ENCODE measurements at regions not wholly inside any gene's neighbourhood (a gene's known extent, or its start where the extent isn't known, plus 50 kb on each side); places are given as distances from the start of the nearest gene placed in this dataset.
"Not testable (repeated sequence)": the region's sequence is repeated elsewhere in the genome, so short reads cannot be mapped to it uniquely, and the experiment has no call there.

GRCh38 chr15:95041297-95041696, 809.9 kb downstream of the MCTP2 start:
- no peak for DNase-seq
- H3K9me2 ChIP-seq (replicated peaks; ENCODE audit: insufficient read depth, low read length): no peaks in the 10 kb centered on the region
- H3F3A ChIP-seq (ENCODE audit: insufficient read depth, low read length): no peaks in the 10 kb centered on the region
- H3K9me3 ChIP-seq (replicated peaks; ENCODE audit: insufficient read depth, low read length): no peaks in the 10 kb centered on the region
- TF ChIP-seq EZH2 (optimal IDR thresholded peaks at IDR 0.05; ENCODE audit: low read depth, low read length) (no peak), EZH2phosphoT487 (IDR thresholded peaks at IDR 0.05; ENCODE audit: low read length) (no peak)
- TF ChIP-seq, protein P1, sequence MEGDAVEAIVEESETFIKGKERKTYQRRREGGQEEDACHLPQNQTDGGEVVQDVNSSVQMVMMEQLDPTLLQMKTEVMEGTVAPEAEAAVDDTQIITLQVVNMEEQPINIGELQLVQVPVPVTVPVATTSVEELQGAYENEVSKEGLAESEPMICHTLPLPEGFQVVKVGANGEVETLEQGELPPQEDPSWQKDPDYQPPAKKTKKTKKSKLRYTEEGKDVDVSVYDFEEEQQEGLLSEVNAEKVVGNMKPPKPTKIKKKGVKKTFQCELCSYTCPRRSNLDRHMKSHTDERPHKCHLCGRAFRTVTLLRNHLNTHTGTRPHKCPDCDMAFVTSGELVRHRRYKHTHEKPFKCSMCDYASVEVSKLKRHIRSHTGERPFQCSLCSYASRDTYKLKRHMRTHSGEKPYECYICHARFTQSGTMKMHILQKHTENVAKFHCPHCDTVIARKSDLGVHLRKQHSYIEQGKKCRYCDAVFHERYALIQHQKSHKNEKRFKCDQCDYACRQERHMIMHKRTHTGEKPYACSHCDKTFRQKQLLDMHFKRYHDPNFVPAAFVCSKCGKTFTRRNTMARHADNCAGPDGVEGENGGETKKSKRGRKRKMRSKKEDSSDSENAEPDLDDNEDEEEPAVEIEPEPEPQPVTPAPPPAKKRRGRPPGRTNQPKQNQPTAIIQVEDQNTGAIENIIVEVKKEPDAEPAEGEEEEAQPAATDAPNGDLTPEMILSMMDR (IDR thresholded peaks at IDR 0.05; ENCODE audit: low read length): no peak
- no peaks in the 10 kb centered on the region for H3K27me3 ChIP-seq (replicated peaks; ENCODE audit: insufficient read depth, low read length)
- no peak overlapping the region for H3K4me2 ChIP-seq (ENCODE audit: low read depth, low read length)
- no peak overlapping the region for H2AFZ ChIP-seq (ENCODE audit: low read length)
- no peaks in the 10 kb centered on the region for H3K4me1 ChIP-seq (ENCODE audit: low read length)
- H3K36me3 ChIP-seq (replicated peaks; ENCODE audit: insufficient read depth, low read length): no peaks in the 10 kb centered on the region
- no peak overlapping the region for H3K27ac ChIP-seq (ENCODE audit: low read length)
- no peak overlapping the region for H3K4me3 ChIP-seq (ENCODE audit: low read length)
- no peak overlapping the region for H3K9ac ChIP-seq (ENCODE audit: low read length)
- H3K79me2 ChIP-seq (ENCODE audit: low read length): no peaks in the 10 kb centered on the region
- H4K20me1 ChIP-seq (ENCODE audit: insufficient read depth, low read length): no peaks in the 10 kb centered on the region

GRCh38 chr15:95043236-95043932, 812.0 kb downstream of the MCTP2 start:
- H3K9ac ChIP-seq (ENCODE audit: low read length); H3K27ac ChIP-seq (ENCODE audit: low read length); H3K4me2 ChIP-seq (ENCODE audit: low read depth, low read length); H3K4me1 ChIP-seq (ENCODE audit: low read length); H3K27me3 ChIP-seq (replicated peaks; ENCODE audit: insufficient read depth, low read length); H3K36me3 ChIP-seq (replicated peaks; ENCODE audit: insufficient read depth, low read length); H3K4me3 ChIP-seq (ENCODE audit: low read length); H3K9me2 ChIP-seq (replicated peaks; ENCODE audit: insufficient read depth, low read length); H3F3A ChIP-seq (ENCODE audit: insufficient read depth, low read length); H3K79me2 ChIP-seq (ENCODE audit: low read length); H3K9me3 ChIP-seq (replicated peaks; ENCODE audit: insufficient read depth, low read length); DNase-seq; H4K20me1 ChIP-seq (ENCODE audit: insufficient read depth, low read length); H2AFZ ChIP-seq (ENCODE audit: low read length): not testable (repeated sequence)

DNA sequence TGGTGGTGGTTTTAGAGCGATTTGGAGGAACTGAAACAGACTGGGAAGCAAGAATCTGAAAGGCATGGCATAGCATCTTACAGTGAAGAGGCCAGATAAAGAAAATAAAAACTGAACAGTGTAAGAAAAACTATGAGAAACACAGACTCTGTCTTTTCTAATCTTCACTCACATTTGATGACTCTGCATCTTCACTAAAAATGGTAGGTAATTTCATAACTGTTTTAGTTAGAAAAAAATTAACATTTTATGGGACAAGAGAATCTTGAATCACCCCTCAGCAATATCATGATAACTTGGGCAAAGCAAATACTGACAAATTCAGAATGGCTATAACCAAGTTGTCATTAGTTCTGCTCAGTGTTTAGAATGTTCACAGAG, 812.6 kb downstream of the MCTP2 start:
- H3K9ac ChIP-seq (ENCODE audit: low read length): no peak overlapping the region
- no peaks in the 10 kb centered on the region for H3K36me3 ChIP-seq (replicated peaks; ENCODE audit: insufficient read depth, low read length)
- H3K27ac ChIP-seq (ENCODE audit: low read length): no peak overlapping the region

More for the DNA sequence above, 812.6 kb downstream of the MCTP2 start:
- Histone ChIP-seq H4K20me1 (ENCODE audit: insufficient read depth, low read length) (no peaks in the 10 kb centered on the region), H2AFZ (ENCODE audit: low read length) (no peak overlapping the region), H3K4me3 (ENCODE audit: low read length) (no peak overlapping the region), H3K9me3 (replicated peaks; ENCODE audit: insufficient read depth, low read length) (no peaks in the 10 kb centered on the region), H3K79me2 (ENCODE audit: low read length) (no peaks in the 10 kb centered on the region), H3K4me1 (ENCODE audit: low read length) (no peaks in the 10 kb centered on the region), H3K9me2 (replicated peaks; ENCODE audit: insufficient read depth, low read length) (no peaks in the 10 kb centered on the region), H3K27me3 (replicated peaks; ENCODE audit: insufficient read depth, low read length) (no peaks in the 10 kb centered on the region), H3K4me2 (ENCODE audit: low read depth, low read length) (no peak overlapping the region), H3F3A (ENCODE audit: insufficient read depth, low read length) (no peaks in the 10 kb centered on the region)
- TF ChIP-seq, protein P1 (IDR thresholded peaks at IDR 0.05; ENCODE audit: low read length): no peak
- TF ChIP-seq EZH2phosphoT487 (IDR thresholded peaks at IDR 0.05; ENCODE audit: low read length) (no peak), EZH2 (optimal IDR thresholded peaks at IDR 0.05; ENCODE audit: low read depth, low read length) (no peak)
- no peak for DNase-seq

Data from MM.1S (cell line).